GM04503 (cell line): ENCODE measurements at regions not wholly inside any gene's neighbourhood (a gene's known extent, or its start where the extent isn't known, plus 50 kb on each side); places are given as distances from the start of the nearest gene placed in this dataset.
A peak's percentile ranks its signal among the peaks of the same experiment; 100 is the strongest.

Experiments
- DNase-seq: peaks from one replicate; pipeline ENCODE4 v3.0.0-alpha.2; 2012; ENCODE audit warnings: low read depth

DNA sequence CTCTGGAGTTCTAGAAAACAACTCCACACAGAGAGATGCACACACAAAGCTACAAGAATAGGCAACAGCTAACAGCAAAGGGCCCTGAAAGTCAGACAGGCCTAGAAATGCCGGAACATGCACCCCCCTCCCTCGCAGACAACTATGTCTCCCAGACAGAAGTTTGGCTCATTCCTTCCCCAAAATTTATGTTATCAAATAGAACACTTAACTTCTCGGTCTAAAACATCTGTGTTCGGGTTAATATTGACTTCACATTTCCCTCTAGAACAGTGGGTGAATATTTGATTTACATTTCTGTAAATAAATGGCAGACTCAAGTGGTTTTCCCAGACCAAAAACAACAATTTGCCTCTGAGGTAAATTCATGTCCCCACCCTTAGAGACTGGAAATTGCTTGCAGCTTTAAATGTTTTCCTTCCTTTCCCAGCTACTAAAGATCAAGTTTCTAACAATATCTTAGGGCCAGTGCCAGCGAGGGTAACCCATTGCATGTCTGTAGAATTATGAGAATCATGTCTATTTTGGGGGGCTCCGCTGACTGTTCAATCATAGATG is 92.5 kb upstream of the INHBA start:
- no peak for DNase-seq

DNA sequence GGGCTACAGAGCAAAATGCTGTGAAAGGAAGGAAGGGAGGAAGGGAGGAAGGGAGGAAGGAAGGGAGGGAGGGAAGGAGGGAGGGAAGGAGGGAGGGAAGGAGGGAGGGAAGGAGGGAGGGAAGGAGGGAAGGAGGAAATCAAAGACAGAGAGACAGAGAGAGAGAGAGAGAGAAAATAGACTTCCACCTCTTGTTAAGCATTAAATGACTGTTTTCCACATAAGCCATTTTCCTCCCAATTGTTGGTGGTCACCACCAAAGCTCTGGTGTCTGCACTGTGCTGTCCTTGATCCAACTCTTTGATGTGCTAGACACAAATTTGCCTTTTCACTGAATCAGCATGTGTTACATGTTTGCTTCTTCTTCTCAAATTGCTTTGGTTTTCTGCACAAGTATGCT is 90.7 kb upstream of the INHBA start:
- DNase-seq = no peak

DNA sequence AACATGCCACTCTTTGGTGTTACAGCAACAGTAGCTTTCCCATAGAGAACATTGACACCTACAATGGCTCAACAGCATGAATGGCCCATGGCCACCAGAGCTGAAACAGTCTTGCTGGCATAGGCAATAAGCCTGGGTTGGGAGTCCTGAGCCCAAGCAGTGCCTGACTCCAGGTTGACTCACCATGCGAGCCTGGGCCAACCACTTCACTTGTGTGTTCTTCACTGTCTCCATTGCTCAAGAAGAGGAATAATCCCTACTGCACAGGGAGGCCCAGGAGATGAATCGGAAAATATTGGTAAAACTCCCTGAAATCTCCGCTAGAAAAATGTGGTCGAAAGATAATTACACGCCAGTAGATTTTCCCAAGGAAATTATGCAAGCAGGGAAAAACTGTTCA is 89.2 kb upstream of the INHBA start:
- DNase-seq = peak; percentile 51

DNA sequence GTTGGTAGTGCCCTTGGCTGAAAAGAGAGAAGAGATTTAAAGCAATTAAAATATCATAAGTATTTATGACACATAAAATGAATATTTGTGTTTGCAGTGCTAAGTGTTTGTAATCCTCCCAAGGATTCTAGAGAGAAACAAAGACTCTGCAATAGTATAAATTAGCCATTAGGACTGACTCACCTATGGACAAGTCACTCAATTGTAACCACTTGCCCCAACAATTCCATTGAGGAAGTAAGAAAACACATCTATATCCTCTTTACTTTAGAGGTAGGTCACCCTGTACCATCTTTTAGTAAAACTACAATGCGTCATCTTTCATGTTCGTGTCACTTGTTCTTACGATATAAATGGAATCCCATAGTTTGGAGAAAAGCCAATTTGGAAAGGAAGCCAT is 85.7 kb upstream of the INHBA start:
- DNase-seq = no peak

DNA sequence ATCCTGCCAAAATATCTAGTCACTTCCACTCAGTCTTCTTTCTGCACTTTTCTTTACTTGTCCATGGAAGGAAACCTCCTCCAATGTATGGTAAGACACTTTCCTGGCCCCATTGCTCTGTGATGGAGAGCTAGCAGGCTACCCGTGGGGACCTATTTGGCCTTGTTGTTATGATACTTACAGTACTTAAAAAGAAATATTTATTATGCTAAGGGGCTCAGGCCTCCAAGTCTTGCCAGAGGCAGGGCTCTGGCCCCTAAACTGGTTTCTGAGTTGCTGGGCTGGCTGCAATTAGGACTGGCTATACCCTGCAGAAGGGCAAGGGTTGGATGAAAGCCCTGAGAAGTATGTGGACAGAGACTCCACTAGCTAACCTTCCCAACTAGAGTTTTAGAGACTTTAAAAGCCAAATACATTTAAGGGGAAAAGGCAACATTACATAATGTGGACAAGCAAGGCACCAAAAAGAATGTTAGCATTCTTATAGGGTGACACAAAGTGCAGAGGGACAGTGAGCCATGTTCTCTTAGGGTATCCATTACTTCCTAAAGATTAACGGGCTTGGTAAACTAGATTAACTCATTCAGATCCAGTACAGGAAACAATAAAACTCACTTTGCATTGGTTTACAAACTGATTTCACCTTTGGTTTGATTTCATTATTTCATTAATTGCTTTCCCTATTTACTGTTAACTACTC is 84.9 kb upstream of the INHBA start:
- no peak for DNase-seq

DNA sequence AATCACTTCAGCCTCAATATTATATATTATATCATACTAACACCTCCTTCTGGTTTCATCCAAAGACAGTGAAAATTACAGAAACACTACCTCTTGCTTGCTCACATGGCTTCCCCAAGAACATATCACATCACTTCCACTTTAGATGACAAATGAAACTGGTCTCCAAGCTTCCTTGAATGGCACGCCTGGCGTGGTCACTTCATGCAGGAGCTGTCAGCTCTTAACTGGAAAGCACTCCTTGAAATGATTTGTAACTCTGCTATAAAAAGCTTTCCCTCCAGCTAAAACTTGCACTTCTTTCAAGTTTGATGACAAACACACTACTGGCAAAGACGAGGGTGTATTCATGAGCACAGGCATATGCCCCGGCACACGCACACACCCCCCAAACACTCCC is 84.1 kb upstream of the INHBA start:
- no peak for DNase-seq

DNA sequence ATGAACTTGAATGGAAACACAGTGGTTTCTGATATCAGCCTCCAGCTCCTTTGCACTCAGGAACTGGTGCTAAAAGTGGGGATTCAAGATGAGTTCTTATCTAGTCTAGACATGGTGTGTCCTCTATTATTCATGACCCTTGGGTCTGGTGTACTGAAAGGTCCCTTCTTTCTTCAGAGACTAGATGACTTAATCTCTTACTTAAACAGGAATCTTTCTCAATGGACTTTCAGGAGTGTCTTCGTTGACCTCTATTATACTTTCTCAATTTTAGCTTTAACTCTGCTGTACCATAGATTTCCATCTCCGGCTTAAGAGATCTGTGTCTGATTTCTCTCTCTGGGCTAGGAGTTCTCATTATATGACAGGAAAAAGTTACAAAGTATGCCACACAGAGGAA is 83.5 kb upstream of the INHBA start:
- DNase-seq = no peak

DNA sequence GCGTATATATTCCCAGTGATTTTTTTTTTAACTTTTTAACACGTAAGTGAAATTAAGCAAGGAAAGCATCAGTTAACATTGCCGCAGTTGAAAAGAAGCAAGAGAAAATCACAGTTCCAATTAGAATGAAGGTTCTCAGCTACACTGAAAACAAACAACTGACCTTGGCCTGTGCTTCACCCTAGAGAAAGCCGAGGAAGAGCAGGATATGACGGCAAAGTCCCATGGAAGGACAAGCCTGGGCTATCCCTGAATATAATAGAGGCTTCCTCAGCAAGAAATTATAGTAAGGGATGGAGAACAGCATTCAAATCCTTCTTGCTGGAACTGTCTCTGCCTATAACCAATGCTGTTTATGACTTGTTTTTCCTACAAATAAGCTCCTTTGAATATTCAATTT is 83.0 kb upstream of the INHBA start:
- no peak for DNase-seq

DNA sequence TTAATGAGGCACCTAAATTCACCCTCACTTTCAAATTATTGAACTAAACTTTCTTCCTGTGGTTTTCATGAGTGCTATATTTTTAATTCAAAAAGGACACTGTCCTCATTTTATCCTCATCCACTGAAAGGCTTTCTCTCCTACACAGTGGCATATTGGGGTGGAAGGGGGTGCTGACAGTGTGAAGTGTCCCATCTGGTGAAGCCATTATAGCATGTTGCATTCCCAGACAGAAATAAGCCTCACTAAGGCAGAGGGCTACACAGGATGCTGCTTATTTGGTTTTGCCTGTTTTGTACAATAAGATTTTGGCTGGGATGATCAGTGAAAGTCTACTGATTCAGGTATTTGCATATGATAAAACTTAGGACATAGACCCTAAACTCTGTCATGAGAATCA is 82.4 kb upstream of the INHBA start:
- no peak for DNase-seq

DNA sequence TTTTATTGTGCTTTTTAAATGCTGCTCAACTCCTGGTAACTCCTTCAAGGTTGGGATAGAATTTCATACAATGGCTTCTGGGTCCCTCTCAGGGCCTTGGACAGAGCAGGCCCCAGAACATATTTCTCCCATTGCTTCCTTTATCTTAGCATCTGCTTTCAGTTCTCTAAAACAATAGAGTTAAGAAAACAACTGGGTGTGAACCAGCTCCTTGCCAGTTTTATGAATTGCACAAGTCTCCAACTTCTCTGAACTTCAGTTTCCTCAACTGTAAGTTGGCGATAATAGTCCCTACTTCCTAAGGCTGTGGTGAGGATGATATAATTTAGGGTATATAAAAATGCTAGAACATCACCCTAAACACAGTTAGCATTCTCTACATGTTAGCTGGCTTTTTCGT is 77.0 kb upstream of the INHBA start:
- no peak for DNase-seq

DNA sequence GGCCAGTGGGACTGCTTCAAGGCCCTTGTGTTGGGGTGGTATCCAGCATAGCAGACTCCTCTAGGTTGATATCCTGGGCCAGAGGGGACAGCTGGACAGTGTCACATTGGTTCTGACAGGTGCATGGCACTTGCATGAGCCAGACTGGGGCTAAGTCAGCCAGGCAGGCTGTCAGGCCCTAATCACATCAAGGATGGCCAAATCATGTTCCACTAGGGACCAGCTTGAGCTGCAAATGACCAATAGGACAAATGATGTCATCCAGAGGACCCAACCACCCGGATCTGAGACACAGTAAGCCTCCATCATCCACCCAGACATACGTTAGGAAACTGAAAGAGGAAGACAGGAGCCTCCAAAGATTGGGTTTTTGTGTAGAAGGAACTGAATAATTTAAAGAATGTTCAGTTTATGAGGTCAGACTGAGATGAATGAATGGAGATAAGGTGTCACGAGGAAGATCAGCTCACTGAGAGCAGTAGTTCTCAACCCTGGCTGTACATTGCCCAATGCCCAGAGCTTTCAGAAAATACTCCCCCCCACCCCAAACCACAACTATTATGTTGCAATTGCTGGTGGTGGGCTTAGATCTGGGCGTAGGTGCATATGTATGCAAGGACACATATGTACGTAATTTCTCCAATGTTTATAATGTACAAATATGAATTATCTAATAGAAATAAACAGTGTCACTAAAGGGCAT is 75.2 kb upstream of the INHBA start:
- DNase-seq = no peak

DNA sequence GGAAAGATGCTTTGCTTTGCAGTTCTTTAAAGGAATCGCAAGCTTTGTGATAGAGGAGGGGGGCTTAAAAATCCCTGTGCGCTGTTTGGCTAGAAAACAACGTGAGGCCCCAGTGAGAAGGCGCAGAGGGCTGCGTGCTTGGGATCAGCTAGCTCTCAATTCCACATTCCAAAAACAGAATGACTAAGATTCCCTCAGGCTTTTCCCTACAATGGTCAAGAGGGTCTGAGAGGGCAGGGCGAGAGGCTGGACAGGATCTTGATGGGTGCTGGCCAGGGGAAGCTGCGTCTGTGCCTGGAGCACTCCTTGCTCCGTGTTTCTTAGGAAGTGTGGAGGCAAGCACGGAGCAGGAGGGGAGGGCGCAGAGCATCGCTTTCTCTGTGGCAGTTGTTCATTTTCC is 72.1 kb upstream of the INHBA start:
- DNase-seq = no peak

DNA sequence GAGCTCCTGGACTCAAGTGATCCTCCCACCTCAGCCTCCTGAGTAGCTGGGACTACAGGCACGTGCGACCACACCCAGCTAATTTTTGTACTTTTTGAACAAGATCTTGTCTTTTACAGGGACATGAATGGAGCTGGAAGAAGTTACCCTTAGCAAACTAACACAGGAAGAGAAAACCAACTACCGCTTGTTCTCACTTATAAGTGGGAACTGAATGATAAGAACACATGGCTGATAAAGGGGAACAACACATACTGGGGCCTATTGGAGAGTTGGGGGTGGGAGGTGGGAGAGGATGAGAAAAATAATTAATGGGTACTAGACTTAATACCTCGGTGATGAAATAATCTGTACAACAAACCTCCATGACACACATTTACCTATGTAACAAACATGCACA is 70.9 kb upstream of the INHBA start:
- DNase-seq = no peak

DNA sequence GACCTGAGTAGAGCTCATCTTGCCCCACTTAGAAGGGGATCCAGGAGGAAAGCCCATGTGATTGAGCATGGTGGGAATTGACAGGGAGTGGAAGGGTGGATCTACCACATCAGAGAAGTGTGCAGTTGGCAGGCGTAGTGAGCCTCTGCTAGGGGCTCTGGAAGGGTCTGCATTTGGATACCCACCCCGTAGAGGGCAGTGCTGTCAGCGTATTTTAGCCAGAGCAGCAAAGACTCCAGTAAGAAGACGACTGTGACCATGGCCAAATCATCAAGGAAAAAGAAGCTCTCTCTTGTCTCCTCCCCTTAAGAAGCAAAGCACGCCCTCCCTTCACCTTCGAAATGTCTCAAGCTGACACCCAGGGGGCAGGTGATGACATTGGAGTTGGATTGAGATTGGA is 68.8 kb upstream of the INHBA start:
- DNase-seq = no peak

DNA sequence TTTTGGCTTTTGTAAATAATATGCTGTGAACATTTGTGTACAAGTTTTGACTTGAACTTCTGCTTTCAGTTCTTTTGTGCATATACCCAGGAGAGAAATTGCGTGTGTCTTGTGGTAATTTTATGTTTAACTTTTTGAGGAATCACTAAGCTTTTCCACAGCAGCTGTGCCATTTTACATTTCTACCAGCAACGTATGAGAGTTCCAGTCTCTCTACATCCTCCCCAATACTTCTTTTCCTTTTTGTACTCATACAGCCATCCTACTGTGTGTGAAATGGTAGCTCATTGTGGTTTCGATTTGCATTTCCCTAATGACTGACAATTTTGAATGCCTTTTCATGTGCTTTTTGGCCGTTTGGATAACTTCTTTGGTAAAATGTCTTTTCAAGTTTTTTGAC is 66.3 kb upstream of the INHBA start:
- no peak for DNase-seq

DNA sequence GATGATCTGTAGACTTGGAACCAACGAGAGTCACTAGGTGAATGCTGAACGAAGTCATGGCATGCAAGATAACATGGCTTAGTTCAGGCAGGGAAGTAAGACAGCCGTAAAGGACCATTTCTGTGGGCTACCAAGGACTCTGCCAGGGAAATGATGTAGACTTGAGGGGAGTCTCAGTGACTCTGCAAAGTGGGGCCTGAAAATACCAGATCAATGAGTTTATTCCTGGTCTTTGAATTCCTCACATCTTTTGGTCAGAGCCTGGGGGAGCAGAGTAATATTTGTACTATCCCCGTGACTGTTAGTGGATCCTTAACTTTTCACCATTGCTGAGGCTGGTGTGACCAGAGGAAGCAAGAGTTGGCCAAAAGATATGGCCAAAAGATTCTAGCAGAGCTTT is 60.7 kb upstream of the INHBA start:
- DNase-seq = no peak

DNA sequence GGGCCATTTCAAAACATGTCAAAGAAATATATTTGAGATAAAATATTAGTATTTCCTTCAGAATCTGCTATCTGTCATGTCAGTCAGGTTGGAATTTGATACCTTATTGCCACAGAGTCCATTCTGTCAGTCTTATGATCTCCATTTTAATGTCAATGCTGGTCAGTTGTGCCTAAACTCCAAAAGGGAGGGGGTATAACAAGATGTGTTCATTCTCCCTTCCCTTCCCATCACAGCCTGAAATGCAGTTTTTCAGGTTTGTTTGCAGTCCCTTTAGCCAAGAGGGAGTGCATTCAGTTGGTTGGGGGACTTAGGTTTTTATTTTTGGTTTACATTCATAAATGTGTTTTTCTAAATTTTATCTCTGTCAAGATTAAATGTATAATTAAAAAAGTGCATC is 59.8 kb upstream of the INHBA start:
- DNase-seq = no peak

DNA sequence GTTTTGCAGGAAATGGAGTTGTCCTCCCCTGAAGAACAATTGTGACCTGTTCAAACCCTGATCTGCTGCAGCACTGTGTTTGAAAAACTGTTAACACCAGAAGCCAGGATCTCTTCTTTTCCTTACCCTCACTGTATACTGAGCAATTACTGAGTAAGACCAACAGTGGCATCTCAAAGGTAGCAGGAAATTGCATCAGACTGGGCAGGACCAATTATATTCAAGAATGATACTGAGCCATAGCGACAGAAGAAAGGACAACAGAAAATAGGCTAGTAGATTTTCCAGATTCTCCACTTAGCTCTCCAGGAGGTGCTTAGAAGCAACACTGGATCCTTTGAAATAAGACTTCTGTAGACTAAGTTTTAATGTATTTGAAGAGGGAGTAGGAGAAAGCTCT is 57.4 kb upstream of the INHBA start:
- DNase-seq = no peak

DNA sequence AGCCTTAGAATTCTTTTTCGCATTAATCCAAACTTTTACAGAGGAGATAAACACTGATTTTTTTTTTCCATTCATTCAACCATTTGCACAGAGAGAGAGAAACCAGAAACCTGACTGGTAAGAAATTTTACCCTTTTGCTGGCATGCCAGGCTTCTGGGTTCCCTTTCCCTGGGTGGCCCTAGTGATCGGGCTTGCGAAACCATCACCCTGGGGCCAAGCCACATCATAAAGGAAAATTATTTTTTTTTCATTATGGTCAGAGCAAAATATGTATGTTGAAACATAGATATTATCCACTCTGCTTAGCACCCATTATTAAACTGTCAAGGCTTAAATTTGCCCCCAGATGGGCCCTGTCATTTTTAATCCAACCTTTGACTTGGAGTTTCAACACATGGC is 55.4 kb upstream of the INHBA start:
- no peak for DNase-seq

DNA sequence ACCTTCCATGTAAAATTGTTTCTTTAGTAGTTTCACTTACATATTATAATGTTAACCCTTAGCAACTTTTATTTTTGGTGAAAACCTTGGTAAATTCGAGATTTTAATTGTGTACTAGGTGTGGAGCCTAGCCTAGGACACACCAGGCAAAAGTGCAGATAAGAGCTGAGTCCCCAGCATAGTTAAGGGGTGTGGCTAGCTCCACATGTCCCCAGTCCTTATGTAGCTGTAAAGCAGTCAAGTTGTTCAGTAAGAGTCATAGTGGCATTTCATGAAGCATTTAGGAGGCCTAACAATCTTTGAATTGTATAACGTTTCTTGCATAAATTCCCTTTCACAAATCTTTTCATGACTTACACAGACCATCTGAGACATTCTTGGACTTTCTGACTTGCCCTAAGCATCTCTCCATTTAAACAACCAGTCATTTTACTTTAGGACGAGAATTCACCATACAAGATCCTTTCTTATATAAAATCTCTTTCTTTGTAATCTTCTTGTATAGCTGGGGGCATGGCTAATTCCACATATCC is 53.8 kb upstream of the INHBA start:
- no peak for DNase-seq

DNA sequence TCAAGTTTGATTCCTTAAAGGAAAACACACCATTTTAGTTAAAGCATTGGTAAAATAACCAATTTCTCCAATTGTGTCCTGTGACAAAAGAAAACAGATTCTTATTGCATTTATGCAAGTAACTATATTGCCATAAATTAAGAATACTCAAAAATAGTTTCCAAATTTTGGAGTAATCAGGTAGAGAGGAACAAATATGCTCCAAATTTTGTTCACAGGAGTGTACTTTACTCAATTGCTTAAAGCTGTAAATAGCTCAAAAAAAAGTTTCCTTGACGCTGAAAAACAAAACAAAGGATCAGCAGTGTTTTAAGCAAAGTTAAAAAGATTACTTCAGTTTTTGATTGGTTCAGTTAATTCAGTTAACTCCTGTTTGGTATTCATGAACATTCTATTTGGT is 52.2 kb upstream of the INHBA start:
- DNase-seq = no peak

DNA sequence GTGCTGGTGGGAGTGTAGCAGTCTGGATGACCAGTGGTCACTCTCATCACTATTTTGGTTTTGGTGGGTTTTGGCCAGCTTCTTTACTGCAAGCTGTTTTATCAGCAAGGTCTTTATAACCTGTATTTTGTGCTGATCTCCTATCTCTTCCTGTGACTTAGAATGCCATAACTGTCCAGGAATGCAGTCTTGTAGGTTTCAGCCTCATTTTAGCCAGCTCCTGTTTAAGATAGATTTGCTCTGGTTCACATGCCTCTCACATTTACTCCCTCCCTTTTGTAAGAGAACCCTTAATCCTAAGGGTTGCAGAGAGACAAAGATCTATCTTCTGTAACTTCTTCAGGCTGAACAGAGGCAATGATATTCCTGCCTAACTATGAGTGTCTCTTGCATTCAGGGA is 51.2 kb upstream of the INHBA start:
- no peak for DNase-seq
